HG02763 (cell line): ENCODE measurements at regions not wholly inside any gene's neighbourhood (a gene's known extent, or its start where the extent isn't known, plus 50 kb on each side); places are given as distances from the start of the nearest gene placed in this dataset.

ENCODE experiments used
- ATAC-seq: cut with Tn5 transposase; IDR thresholded peaks from one replicate; pipeline ENCODE4 v1.9.1; 2021; ENCODE audit warnings: mild to moderate bottlenecking, moderate library complexity; ENCODE audit not compliant: unreplicated experiment

GRCh38 chr2:48249631-48250473 lies 64.6 kb upstream of the FOXN2 start:
- no peak for ATAC-seq

DNA sequence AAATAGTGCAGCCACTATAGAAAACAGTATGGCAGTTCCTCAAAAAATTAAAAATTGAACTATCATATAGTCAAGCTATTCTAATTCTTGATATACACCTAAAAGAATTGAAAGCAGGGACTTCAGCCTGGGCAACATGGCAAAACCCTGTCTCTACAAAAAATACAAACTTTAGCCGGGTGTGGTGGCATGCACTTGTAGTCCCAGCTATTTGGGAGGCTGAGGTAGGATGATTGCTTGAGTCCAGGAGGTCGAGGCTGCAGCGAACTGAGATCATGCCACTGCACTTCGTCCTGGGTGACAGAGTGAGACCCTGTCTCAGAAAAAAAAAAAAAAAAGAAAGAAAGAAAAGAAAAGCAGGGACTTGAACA lies 64.0 kb upstream of the FOXN2 start:
- ATAC-seq = no peak

- no peak for ATAC-seq
Observed at GRCh38 chr2:48250943-48251342, 63.5 kb upstream of the FOXN2 start.

- ATAC-seq = no peak
Observed at GRCh38 chr2:48251437-48252148, 62.9 kb upstream of the FOXN2 start.

- ATAC-seq = no peak
Observed at GRCh38 chr2:48253301-48253700, 61.2 kb upstream of the FOXN2 start.

DNA sequence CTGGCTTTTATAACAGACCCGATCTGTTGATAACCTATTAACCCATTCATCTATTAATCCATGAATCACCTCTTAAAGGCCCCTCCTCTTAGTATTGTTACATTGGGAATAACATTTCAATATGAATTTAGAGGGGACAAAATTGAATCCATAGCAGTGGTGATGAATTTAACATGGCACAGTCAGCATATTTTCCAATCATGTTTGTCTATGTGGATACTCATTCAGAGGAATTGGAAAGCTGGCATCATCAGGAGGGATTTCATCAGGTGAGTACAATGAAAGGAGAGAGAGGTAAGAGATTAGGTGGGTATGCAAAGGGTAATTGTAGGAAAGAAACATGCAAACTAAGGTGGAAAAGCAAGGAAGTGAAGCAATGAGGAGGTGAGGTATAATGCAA lies 59.6 kb upstream of the FOXN2 start:
- ATAC-seq = no peak

- no peak for ATAC-seq
Observed at GRCh38 chr2:48257456-48257855, 57.0 kb upstream of the FOXN2 start.

DNA sequence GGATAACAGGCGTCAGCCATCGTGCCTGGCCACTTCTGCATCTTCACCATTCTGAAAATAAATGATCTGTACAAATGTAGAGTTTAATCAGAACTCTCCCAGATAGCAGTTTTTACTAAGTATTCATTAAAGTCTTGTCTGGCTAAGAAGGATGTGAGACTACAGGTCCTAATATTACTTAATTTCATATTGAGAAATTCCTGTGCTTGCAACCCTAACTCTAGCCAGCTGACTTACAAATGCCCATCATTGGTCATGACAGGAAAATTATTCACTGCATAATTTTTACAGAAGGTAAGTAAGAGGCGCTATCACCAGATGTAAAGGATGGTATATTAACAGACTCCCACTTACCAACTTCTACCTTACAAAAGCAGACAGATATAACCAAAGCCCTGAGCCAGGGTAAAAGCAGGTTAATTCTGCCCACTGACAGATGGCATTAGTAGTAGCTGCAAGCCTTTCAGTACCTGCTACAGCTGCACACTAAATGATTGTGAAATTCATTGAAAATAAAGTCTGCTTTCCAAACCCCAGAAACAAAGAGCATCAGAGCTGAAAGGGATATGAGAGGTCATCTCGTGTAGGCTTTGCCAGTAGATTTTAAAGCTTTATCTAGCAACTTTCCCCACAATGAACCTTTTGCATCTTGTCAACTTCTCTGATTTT lies 55.9 kb upstream of the FOXN2 start:
- no peak for ATAC-seq

GRCh38 chr2:48259811-48260210 lies 54.7 kb upstream of the FOXN2 start:
- no peak for ATAC-seq

GRCh38 chr2:48264627-48265026 lies 49.9 kb upstream of the FOXN2 start:
- ATAC-seq = no peak
